CD14-positive monocyte (primary cell): ENCODE measurements at regions not wholly inside any gene's neighbourhood (a gene's known extent, or its start where the extent isn't known, plus 50 kb on each side); places are given as distances from the start of the nearest gene placed in this dataset. TPM values are rescaled to one million over a fixed set of nuclear protein-coding genes. Genes with fewer than 3 reads are reported as not detected.

Source experiments
- DNase-seq, 3 donors: peaks; one replicate each; pipeline ENCODE4 v3.0.0-alpha.2; 2011 to 2022
- H2AFZ ChIP-seq: 2 replicates; pipeline ENCODE4 v1.6.0; 2012; ENCODE audit warnings: mild to moderate bottlenecking, low read depth, low read length, inconsistent platforms; ENCODE audit not compliant: insufficient read depth, poor library complexity, severe bottlenecking
- H3K27ac ChIP-seq, 2 donors: 1 replicate in 1 of 2; 2 replicates in 1 of 2; pipeline ENCODE4 v1.5.1; 2012 to 2013; ENCODE audit warnings: low read length in 2 of 2, control low read depth in 1 of 2, inconsistent platforms in 1 of 2, low read depth in 1 of 2, mild to moderate bottlenecking in 1 of 2
- H3K27me3 ChIP-seq, 2 donors: one replicate each; pipeline versions ENCODE4 v1.6.0 to v1.6.1; 2011 to 2013; ENCODE audit warnings: low read length in 2 of 2; ENCODE audit not compliant: control insufficient read depth in 2 of 2, insufficient read depth in 2 of 2
- H3K36me3 ChIP-seq, 2 donors: replicated peaks in 1 of 2; 1 replicate in 1 of 2; 2 replicates in 1 of 2; pipeline versions ENCODE4 v1.5.1 to v1.6.1; 2012 to 2013; ENCODE audit warnings: low read length in 2 of 2, control low read depth in 1 of 2, inconsistent platforms in 1 of 2, mild to moderate bottlenecking in 1 of 2; ENCODE audit not compliant: insufficient read depth in 2 of 2, control insufficient read depth in 1 of 2
- H3K4me1 ChIP-seq, 2 donors: 1 replicate in 1 of 2; 2 replicates in 1 of 2; pipeline versions ENCODE4 v1.5.1 to v1.6.1; 2012 to 2013; ENCODE audit warnings: low read length in 2 of 2, control low read depth in 1 of 2, inconsistent platforms in 1 of 2, mild to moderate bottlenecking in 1 of 2, moderate library complexity in 1 of 2; ENCODE audit not compliant: insufficient read depth in 2 of 2, control insufficient read depth in 1 of 2
- H3K4me2 ChIP-seq: replicated peaks from 2 replicates; pipeline ENCODE3; 2012; ENCODE audit warnings: low read length, moderate library complexity, mild to moderate bottlenecking; ENCODE audit not compliant: poor library complexity, severe bottlenecking; ENCODE audit errors: extremely low read depth
- H3K4me3 ChIP-seq, 3 experiments: fragments of 200-600 bp in 1 of 3; sonication (generic) in 1 of 3; replicated peaks in 1 of 3; 1 replicate in 2 of 3; 2 replicates in 1 of 3; pipeline ENCODE4 v1.5.1; 2011 to 2013; ENCODE audit warnings: low read length in 3 of 3, mild to moderate bottlenecking in 3 of 3, control low read depth in 2 of 3, low read depth in 2 of 3, inconsistent platforms in 1 of 3, moderate library complexity in 1 of 3
- H3K79me2 ChIP-seq: 2 replicates; pipeline ENCODE4 v1.6.0; 2012; ENCODE audit warnings: mild to moderate bottlenecking, control low read depth, inconsistent platforms, low read length, moderate library complexity; ENCODE audit not compliant: insufficient read depth
- H3K9ac ChIP-seq: 2 replicates; pipeline ENCODE4 v1.6.0; 2017; ENCODE audit warnings: low read length, mild to moderate bottlenecking; ENCODE audit not compliant: insufficient read depth, poor library complexity, severe bottlenecking
- H3K9me3 ChIP-seq, 2 donors: replicated peaks in 1 of 2; 1 replicate in 1 of 2; 2 replicates in 1 of 2; pipeline versions ENCODE4 v1.5.1 to v1.6.1; 2012 to 2013; ENCODE audit warnings: low read length in 2 of 2, control low read depth in 1 of 2; ENCODE audit not compliant: control insufficient read depth in 1 of 2, insufficient read depth in 1 of 2
- H4K20me1 ChIP-seq: 2 replicates; pipeline ENCODE4 v1.6.0; 2012; ENCODE audit warnings: mild to moderate bottlenecking, low read length, control low read depth, moderate library complexity; ENCODE audit not compliant: insufficient read depth
- H3K27ac Mint-ChIP-seq, 7 donors: one replicate each; pipeline ENCODE4 v1.8.0; 2020; ENCODE audit warnings: mild to moderate bottlenecking in 7 of 7, mixed read lengths in 7 of 7, moderate library complexity in 6 of 7, inconsistent platforms in 2 of 7
- H3K27me3 Mint-ChIP-seq, 3 donors: one replicate each; pipeline ENCODE4 v1.8.0; 2021 to 2022; ENCODE audit warnings: low read depth in 3 of 3, mild to moderate bottlenecking in 3 of 3, mixed read lengths in 3 of 3, moderate library complexity in 3 of 3, inconsistent platforms in 1 of 3
- H3K36me3 Mint-ChIP-seq, 2 donors: one replicate each; pipeline ENCODE4 v1.8.0; 2020; ENCODE audit warnings: mixed read lengths in 2 of 2, inconsistent platforms in 1 of 2, mild to moderate bottlenecking in 1 of 2
- H3K4me1 Mint-ChIP-seq: one replicate; pipeline ENCODE4 v1.8.0; 2020; ENCODE audit warnings: mild to moderate bottlenecking, mixed read lengths
- H3K4me3 Mint-ChIP-seq, 2 donors: one replicate each; pipeline ENCODE4 v1.8.0; 2020; ENCODE audit warnings: mild to moderate bottlenecking in 2 of 2, mixed read lengths in 2 of 2, moderate library complexity in 1 of 2
- H3K9me3 Mint-ChIP-seq, 7 donors: one replicate each; pipeline ENCODE4 v1.8.0; 2020 to 2022; ENCODE audit warnings: mixed read lengths in 7 of 7, mild to moderate bottlenecking in 6 of 7, moderate library complexity in 6 of 7, inconsistent platforms in 2 of 7
- CTCF ChIP-seq: fragments of 200-600 bp; IDR thresholded peaks from one replicate; pipeline ENCODE4 v1.8.0; 2022; ENCODE audit warnings: antibody characterized with exemption, mild to moderate bottlenecking
- WGBS: methylation state at CpG from one replicate; pipeline ENCODE4 v1.1.5; 2013; ENCODE audit warnings: missing lambda C conversion rate; ENCODE audit not compliant: insufficient coverage; 5-methylcytosine and 5-hydroxymethylcytosine counted together
- intact Hi-C, 2 donors: fragments of 100-400 bp; cut with micrococcal nuclease; formaldehyde crosslinking; loops; one replicate each; pipeline versions ENCODE4 v1.15.0 to v1.15.1; 2023
- small RNA-seq: library from RNA; depleted of rRNA; stranded (forward); fragments of <200 nt; gene quantifications from one replicate; pipeline ENCODE3, GENCODE V24; 2012; ENCODE audit warnings: low read depth; ENCODE audit not compliant: insufficient read length

GRCh38 chr6:12661432-12662089, 55.0 kb upstream of the PHACTR1 start:
- no peak for TF ChIP-seq CTCF
- H3K9me3 Mint-ChIP-seq = peaks cover 0 to 3% (median 0%) of the 10 kb centered on the region in 7 donors
- H3K4me1 Mint-ChIP-seq = no peaks in the 10 kb centered on the region
- H3K79me2 ChIP-seq = no peaks in the 10 kb centered on the region
- H3K9ac ChIP-seq = no peak overlapping the region
- no peak overlapping the region for H3K4me3 ChIP-seq
- intact Hi-C loops = no loop called here
- peaks cover 2 to 4% (median 3%) of the 10 kb centered on the region in 3 donors for H3K27me3 Mint-ChIP-seq
- H3K4me2 ChIP-seq = no peak overlapping the region
- no peaks in the 10 kb centered on the region for H3K27me3 ChIP-seq
- H3K4me3 Mint-ChIP-seq = no peak overlapping the region
- no peaks in the 10 kb centered on the region for H3K9me3 ChIP-seq
- H3K4me1 ChIP-seq = no peaks in the 10 kb centered on the region
- H3K36me3 Mint-ChIP-seq = no peaks in the 10 kb centered on the region
- H3K36me3 ChIP-seq = no peaks in the 10 kb centered on the region
- H4K20me1 ChIP-seq = no peaks in the 10 kb centered on the region
- no peak for DNase-seq
- no peak overlapping the region for H3K27ac Mint-ChIP-seq
- H2AFZ ChIP-seq = no peak overlapping the region
- WGBS = no CpG with 5 or more reads among the region's 10 CpGs
- H3K27ac ChIP-seq = no peak overlapping the region

Small RNA genes in the stretch of these regions (small RNA-seq; reads per million reads assigned to genes)
- not detected for gene RN7SKP293
